ENCODE measurements at regions not wholly inside any gene's neighbourhood (a gene's known extent, or its start where the extent isn't known, plus 50 kb on each side); places are given as distances from the start of the nearest gene placed in this dataset.

DNA sequence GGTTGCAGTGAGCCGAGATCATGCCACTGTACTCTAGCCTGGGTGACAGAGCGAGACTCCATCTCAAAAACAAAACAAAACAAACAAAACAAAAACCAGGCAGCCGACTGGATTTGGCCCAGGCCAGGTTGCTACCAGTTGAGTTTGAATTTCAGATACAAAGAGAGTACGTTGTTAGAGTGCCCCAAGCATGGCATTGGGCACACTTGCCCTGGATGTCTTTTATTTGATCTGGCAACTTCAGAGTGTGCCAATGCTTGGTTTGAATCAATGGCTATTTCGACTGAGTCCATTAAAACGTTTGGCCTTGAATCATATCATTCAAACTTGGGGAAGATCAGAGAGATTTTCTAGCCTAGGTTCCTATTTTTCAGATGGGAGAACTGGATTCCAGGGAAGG is 213.4 kb upstream of the SHH start:
- no peak for ATAC-seq
- in situ Hi-C loops (cut with MboI; ENCODE audit: low sequenced_read_pairs in 4 of 4) = no loop called here

DNA sequence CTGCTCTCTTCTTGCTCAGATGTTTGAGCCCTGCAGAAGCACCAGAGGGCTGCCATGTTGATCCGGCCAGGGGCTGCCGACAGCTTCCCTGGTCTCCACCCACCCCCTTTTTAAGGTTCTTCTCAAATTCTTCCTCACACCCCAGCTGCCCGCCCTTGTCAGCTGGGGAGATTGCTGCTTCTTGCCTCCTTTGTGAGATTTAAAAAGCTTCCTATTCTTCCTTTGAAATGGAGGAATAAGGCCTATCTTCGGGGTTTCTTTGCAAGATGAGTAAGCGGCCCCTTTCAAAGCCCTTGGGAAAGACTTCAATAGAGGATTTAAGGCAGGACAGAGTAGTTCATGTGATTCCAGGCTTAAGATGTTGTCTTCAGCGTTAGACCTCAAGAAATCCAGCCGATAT is 211.9 kb upstream of the SHH start:
- Histone ChIP-seq H3K27ac (no peak overlapping the region), H3K4me3 (no peak overlapping the region), H3K27me3 (no peaks in the 10 kb centered on the region), H3K9me3 (no peaks in the 10 kb centered on the region), H3K36me3 (no peaks in the 10 kb centered on the region), H3K4me1 (no peaks in the 10 kb centered on the region)
- ATAC-seq = no peak
- intact Hi-C loops (cut with DNase I; ENCODE audit: low total_unique reads) (no loop called here), in situ Hi-C loops (cut with MboI; ENCODE audit: low sequenced_read_pairs in 4 of 4) (no loop called here)
- no peak for DNase-seq
- TF ChIP-seq, protein P1, sequence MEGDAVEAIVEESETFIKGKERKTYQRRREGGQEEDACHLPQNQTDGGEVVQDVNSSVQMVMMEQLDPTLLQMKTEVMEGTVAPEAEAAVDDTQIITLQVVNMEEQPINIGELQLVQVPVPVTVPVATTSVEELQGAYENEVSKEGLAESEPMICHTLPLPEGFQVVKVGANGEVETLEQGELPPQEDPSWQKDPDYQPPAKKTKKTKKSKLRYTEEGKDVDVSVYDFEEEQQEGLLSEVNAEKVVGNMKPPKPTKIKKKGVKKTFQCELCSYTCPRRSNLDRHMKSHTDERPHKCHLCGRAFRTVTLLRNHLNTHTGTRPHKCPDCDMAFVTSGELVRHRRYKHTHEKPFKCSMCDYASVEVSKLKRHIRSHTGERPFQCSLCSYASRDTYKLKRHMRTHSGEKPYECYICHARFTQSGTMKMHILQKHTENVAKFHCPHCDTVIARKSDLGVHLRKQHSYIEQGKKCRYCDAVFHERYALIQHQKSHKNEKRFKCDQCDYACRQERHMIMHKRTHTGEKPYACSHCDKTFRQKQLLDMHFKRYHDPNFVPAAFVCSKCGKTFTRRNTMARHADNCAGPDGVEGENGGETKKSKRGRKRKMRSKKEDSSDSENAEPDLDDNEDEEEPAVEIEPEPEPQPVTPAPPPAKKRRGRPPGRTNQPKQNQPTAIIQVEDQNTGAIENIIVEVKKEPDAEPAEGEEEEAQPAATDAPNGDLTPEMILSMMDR (IDR thresholded peaks at IDR 0.05 in 4 of 5, conservative IDR thresholded peaks at IDR 0.05 in 1 of 5) = no peak
- no peak for TF ChIP-seq POLR2A (IDR thresholded peaks at IDR 0.05)

More for the DNA sequence above, 213.4 kb upstream of the SHH start:
- H3K4me3 ChIP-seq = no peak overlapping the region
- H3K36me3 ChIP-seq = no peaks in the 10 kb centered on the region
- H3K27me3 ChIP-seq = no peaks in the 10 kb centered on the region
- H3K27ac ChIP-seq = no peak overlapping the region
- H3K9me3 ChIP-seq = no peaks in the 10 kb centered on the region
- no peaks in the 10 kb centered on the region for H3K4me1 ChIP-seq
- no peak for DNase-seq
- intact Hi-C loops (cut with DNase I; ENCODE audit: low total_unique reads) = no loop called here
- no peak for TF ChIP-seq POLR2A (IDR thresholded peaks at IDR 0.05)
- TF ChIP-seq, protein P1 (IDR thresholded peaks at IDR 0.05 in 4 of 5, conservative IDR thresholded peaks at IDR 0.05 in 1 of 5) = no peak

DNA sequence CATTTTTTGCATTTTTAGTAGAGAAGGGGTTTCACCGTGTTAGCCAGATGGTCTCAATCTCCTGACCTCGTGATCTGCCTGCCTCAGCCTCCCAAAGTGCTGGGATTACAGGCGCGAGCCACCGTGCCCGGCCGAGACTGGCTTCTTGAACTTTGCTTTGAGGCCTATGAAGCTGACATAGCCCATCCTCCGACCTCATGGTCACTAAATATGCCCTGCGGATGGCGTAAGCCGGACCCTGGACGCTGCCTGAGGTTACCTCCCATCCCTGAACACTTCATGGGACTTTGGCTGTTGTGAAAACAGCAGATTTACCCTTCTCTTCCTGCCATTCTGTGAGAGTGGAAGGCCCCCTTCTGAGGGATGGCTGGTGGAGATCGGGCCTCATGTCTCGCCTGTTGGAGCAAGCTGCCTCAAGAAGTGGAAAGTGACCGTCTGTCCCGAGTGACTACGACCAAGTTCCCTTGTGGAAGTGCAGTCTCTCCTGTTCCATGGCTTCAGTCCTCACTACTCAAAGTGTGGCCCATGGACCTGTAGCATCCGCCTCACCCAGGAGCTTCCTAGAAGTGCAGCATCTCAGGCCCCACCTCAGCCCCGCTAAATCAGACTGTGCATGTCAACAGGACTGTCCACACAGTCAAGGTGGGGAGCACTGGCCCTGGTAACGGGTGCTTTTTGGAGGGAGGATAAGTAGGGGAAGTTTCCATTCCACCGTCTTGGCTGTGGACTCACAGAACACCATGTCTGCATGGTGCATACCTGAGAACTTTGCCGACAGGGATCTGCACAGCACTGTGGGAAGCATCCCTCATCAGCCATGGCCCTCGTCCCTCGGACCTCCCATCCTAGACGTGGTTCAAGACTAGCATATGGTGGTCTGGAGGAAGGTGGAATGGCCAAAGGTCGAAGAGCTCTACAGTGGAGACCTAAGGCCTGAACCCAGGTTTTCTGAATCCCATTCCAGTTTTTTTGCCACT is 210.5 kb upstream of the SHH start:
- no peaks in the 10 kb centered on the region for H3K9me3 ChIP-seq
- no peaks in the 10 kb centered on the region for H3K36me3 ChIP-seq
- H3K4me3 ChIP-seq = no peak overlapping the region
- in situ Hi-C loops (cut with MboI; ENCODE audit: low sequenced_read_pairs in 4 of 4) (no loop called here), intact Hi-C loops (cut with DNase I; ENCODE audit: low total_unique reads) (no loop called here)
- no peaks in the 10 kb centered on the region for H3K4me1 ChIP-seq
- no peak for ATAC-seq
- DNase-seq = no peak
- no peak overlapping the region for H3K27ac ChIP-seq
- no peaks in the 10 kb centered on the region for H3K27me3 ChIP-seq
- TF ChIP-seq POLR2A (IDR thresholded peaks at IDR 0.05) = no peak

DNA sequence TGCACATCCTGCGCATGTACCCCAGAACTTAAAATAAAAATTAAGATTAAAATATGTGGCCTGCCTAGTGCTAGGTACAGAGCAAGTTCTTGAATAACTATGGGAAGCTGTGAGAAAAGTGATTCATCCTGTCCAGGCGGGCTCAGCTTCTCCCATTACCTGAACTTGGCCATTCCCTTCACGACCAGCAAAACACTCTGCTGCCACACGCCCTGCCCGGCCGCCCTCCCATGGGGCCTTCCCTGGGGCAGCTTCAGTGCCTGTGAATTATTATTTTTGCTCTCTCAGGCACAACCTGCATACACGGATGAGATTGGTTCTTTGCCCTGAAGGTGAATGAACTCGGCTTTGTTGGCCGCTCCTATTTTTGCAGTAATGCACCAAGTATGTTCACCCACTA is 209.2 kb upstream of the SHH start:
- no peaks in the 10 kb centered on the region for H3K36me3 ChIP-seq
- intact Hi-C loops (cut with DNase I; ENCODE audit: low total_unique reads) = no loop called here
- no peak for ATAC-seq
- no peak for DNase-seq
- TF ChIP-seq POLR2A (IDR thresholded peaks at IDR 0.05) = no peak
- TF ChIP-seq, protein P1 (IDR thresholded peaks at IDR 0.05 in 4 of 5, conservative IDR thresholded peaks at IDR 0.05 in 1 of 5) = no peak
- no peak overlapping the region for H3K27ac ChIP-seq
- in situ Hi-C loops (cut with MboI; ENCODE audit: low sequenced_read_pairs in 4 of 4) = no loop called here
- H3K9me3 ChIP-seq = no peaks in the 10 kb centered on the region
- H3K4me1 ChIP-seq = no peaks in the 10 kb centered on the region
- H3K4me3 ChIP-seq = no peak overlapping the region
- H3K27me3 ChIP-seq = no peaks in the 10 kb centered on the region

DNA sequence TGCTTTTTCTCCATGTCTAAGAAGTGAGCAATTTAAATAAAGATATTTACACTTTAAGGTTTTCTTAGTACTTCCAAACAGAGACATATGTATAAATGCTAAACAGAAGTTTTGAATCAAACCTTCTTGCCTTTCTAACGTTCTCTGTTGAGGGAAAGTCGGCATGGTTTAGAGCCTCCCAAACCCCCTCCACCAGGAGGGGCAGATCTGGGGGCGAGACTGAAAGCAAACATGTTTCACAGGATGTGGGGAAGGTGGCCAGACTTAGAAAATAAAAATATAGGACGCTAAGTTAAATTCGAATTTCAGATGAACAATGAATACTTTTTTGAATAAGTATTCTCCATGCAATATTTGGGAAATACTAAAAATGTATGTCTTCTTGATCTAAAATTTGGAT is 208.3 kb upstream of the SHH start:
- Histone ChIP-seq H3K27ac (no peak overlapping the region), H3K9me3 (no peaks in the 10 kb centered on the region), H3K4me3 (no peak overlapping the region), H3K27me3 (no peaks in the 10 kb centered on the region), H3K36me3 (no peaks in the 10 kb centered on the region), H3K4me1 (no peaks in the 10 kb centered on the region)
- ATAC-seq = no peak
- TF ChIP-seq POLR2A (IDR thresholded peaks at IDR 0.05) = no peak
- TF ChIP-seq, protein P1 (IDR thresholded peaks at IDR 0.05 in 4 of 5, conservative IDR thresholded peaks at IDR 0.05 in 1 of 5) = no peak
- in situ Hi-C loops (cut with MboI; ENCODE audit: low sequenced_read_pairs in 4 of 4) (no loop called here), intact Hi-C loops (cut with DNase I; ENCODE audit: low total_unique reads) (no loop called here)
- DNase-seq = no peak

All from gastrocnemius medialis (tissue), 4 donors.